ENCODE measurements at regions not wholly inside any gene's neighbourhood (a gene's known extent, or its start where the extent isn't known, plus 50 kb on each side); places are given as distances from the start of the nearest gene placed in this dataset.

GRCh38 chr6:154606860-154607259 is 96.4 kb upstream of the CNKSR3 start:
- DNase-seq (no peak), ATAC-seq (no peak)
- Histone ChIP-seq H3K4me1 (no peaks in the 10 kb centered on the region), H3K4me3 (no peak overlapping the region), H3K9me3 (no peaks in the 10 kb centered on the region), H3K36me3 (no peaks in the 10 kb centered on the region), H3K27me3 (no peaks in the 10 kb centered on the region), H3K27ac (no peak overlapping the region)
- TF ChIP-seq CTCF (IDR thresholded peaks at IDR 0.05): no peak
- WGBS, 2 donors: 65 to 68% methylated on average over 2 of the region's 2 CpGs
- intact Hi-C loops (cut with DNase I): no loop called here

GRCh38 chr6:154611241-154611640 is 100.8 kb upstream of the CNKSR3 start:
- DNase-seq: no peak
- no peaks in the 10 kb centered on the region for H3K36me3 ChIP-seq
- no peaks in the 10 kb centered on the region for H3K9me3 ChIP-seq
- H3K4me1 ChIP-seq: peaks cover 0 to 18% (median 4%) of the 10 kb centered on the region in 9 donors
- intact Hi-C loops (cut with DNase I): loop anchor here in 2 of 10 donors (5.0 to 10.0 kb wide), 2 partner anchors 99 to 196 kb away; partner anchors contain the start of gene CNKSR3 (in 1 of the 2)
- no peak overlapping the region for H3K27ac ChIP-seq
- no peak for ATAC-seq
- TF ChIP-seq CTCF (IDR thresholded peaks at IDR 0.05): no peak
- 85 to 94% methylated on average over 3 of the region's 3 CpGs for WGBS, 2 donors
- H3K4me3 ChIP-seq: no peak overlapping the region
- H3K27me3 ChIP-seq: no peaks in the 10 kb centered on the region

GRCh38 chr6:154611847-154612246 is 101.4 kb upstream of the CNKSR3 start:
- Histone ChIP-seq H3K4me3 (no peak overlapping the region), H3K36me3 (no peaks in the 10 kb centered on the region), H3K9me3 (no peaks in the 10 kb centered on the region), H3K4me1 (peaks cover 0 to 18% (median 4%) of the 10 kb centered on the region in 9 donors), H3K27me3 (no peaks in the 10 kb centered on the region), H3K27ac (no peak overlapping the region)
- TF ChIP-seq CTCF (IDR thresholded peaks at IDR 0.05): no peak
- intact Hi-C loops (cut with DNase I): loop anchor here in 2 of 10 donors (5.0 to 10.0 kb wide), 2 partner anchors 100 to 197 kb away; partner anchors contain the start of gene CNKSR3 (in 1 of the 2)
- WGBS, 2 donors: 70 to 82% methylated on average over 2 of the region's 2 CpGs
- DNase-seq (no peak), ATAC-seq (no peak)

- no peak overlapping the region for H3K27ac ChIP-seq
- H3K4me3 ChIP-seq: no peak overlapping the region
- intact Hi-C loops (cut with DNase I): loop anchor here in 2 of 10 donors (5.0 to 10.0 kb wide), 2 partner anchors 101 to 198 kb away; partner anchors contain the start of gene CNKSR3 (in 1 of the 2)
- ATAC-seq: peak in 4 of 8 donors; percentile 41 to 79 (median 75)
- no peaks in the 10 kb centered on the region for H3K9me3 ChIP-seq
- no peak for TF ChIP-seq CTCF (IDR thresholded peaks at IDR 0.05)
- peaks cover 0 to 18% (median 4%) of the 10 kb centered on the region in 9 donors for H3K4me1 ChIP-seq
- 83 to 87% methylated on average over 8 of the region's 8 CpGs for WGBS, 2 donors
- no peak for DNase-seq
- no peaks in the 10 kb centered on the region for H3K36me3 ChIP-seq
- H3K27me3 ChIP-seq: no peaks in the 10 kb centered on the region
Observed at GRCh38 chr6:154613137-154613676, 102.7 kb upstream of the CNKSR3 start.

Measured in heart right ventricle (tissue), 16 donors.